ENCODE measurements at regions not wholly inside any gene's neighbourhood (a gene's known extent, or its start where the extent isn't known, plus 50 kb on each side); places are given as distances from the start of the nearest gene placed in this dataset.

DNA sequence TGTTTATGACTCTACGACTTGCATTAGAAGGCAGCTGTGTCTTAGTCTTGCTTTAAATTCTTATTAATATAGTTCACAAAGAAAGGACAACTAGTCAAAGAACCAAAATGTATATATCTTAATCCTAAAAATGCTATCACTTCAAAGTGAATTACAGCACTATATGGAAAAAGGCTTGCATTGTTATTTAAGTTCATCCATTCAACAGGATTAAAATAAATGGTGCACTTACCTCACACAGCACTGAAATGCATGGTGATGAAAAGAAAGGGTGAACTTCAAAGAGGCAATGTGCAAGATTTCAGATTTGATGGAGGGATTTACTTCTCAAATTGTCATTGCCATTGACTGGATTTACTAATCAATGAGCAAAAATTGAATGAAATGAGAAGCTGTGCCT, 344.4 kb upstream of the NUDT12 start:
- TF ChIP-seq GATA2 (IDR thresholded peaks at IDR 0.05; ENCODE audit: low read depth, low read length), result no peak
- TF ChIP-seq GATA3 (IDR thresholded peaks at IDR 0.05; ENCODE audit: low read depth, low read length), result no peak
